IMR-90 (cell line): ENCODE measurements at regions not wholly inside any gene's neighbourhood (a gene's known extent, or its start where the extent isn't known, plus 50 kb on each side); places are given as distances from the start of the nearest gene placed in this dataset.

Experiments
- CHD1 ChIP-seq: IDR thresholded peaks from 2 replicates; pipeline ENCODE4 v1.6.1; 2012; ENCODE audit warnings: low read depth, low read length, improper control_type of control experiment
- CTCF ChIP-seq: conservative IDR thresholded peaks from 2 replicates; pipeline ENCODE4 v1.5.1; 2012; ENCODE audit warnings: mild to moderate bottlenecking, low read depth, low read length, improper control_type of control experiment
- MAFK ChIP-seq: IDR thresholded peaks from 2 replicates; pipeline ENCODE4 v1.6.1; 2012; ENCODE audit warnings: low read depth, low read length, improper control_type of control experiment
- POLR2A ChIP-seq: IDR thresholded peaks from 2 replicates; pipeline ENCODE4 v1.6.1; 2012; ENCODE audit warnings: mild to moderate bottlenecking, low read depth, low read length

- TF ChIP-seq CTCF, result no peak
- no peak for TF ChIP-seq POLR2A
- TF ChIP-seq CHD1, result 0 out of 2 replicates have a peak, but pooled peaks have one; percentile 5
- peak; percentile 66 for TF ChIP-seq MAFK
Observed at GRCh38 chr2:200039724-200040650, 84.6 kb downstream of the MAIP1 start (continued).
